GM12873 (cell line): ENCODE measurements at regions not wholly inside any gene's neighbourhood (a gene's known extent, or its start where the extent isn't known, plus 50 kb on each side); places are given as distances from the start of the nearest gene placed in this dataset.

ENCODE experiments used
- TF ChIP-seq, protein P1 (sequence below): IDR thresholded peaks from 2 replicates; pipeline ENCODE4 v1.5.1; 2012; ENCODE audit warnings: low read depth, mild to moderate bottlenecking, moderate library complexity, low read length, control low read depth; ENCODE audit not compliant: insufficient read depth; ENCODE audit errors: missing control alignments

DNA sequence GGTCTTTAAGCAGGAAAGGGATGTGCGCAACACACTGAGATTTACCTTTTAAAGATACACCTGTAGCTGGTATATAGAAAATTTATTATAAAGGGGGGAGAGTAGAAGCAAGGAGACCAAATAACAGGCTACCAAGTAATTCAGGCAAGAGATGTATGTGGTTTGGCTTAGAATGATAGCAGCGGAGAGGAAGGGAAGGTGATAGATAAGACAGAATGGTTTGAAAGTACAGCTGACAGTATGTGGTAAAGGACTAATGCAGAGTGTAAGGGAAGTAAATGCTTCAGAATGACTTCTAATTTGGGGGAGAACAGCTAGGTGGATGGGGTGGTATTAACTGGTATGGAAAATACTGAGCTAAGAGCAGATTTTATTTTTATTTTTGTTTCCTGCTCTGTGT, 308.9 kb downstream of the ANTXR2 start:
- TF ChIP-seq, protein P1, sequence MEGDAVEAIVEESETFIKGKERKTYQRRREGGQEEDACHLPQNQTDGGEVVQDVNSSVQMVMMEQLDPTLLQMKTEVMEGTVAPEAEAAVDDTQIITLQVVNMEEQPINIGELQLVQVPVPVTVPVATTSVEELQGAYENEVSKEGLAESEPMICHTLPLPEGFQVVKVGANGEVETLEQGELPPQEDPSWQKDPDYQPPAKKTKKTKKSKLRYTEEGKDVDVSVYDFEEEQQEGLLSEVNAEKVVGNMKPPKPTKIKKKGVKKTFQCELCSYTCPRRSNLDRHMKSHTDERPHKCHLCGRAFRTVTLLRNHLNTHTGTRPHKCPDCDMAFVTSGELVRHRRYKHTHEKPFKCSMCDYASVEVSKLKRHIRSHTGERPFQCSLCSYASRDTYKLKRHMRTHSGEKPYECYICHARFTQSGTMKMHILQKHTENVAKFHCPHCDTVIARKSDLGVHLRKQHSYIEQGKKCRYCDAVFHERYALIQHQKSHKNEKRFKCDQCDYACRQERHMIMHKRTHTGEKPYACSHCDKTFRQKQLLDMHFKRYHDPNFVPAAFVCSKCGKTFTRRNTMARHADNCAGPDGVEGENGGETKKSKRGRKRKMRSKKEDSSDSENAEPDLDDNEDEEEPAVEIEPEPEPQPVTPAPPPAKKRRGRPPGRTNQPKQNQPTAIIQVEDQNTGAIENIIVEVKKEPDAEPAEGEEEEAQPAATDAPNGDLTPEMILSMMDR: no peak

- TF ChIP-seq, protein P1: peak; percentile 11
Observed at GRCh38 chr4:79763486-79764075, 309.4 kb downstream of the ANTXR2 start.

- TF ChIP-seq, protein P1: no peak
Observed at GRCh38 chr4:79759793-79760192, 313.2 kb downstream of the ANTXR2 start.

DNA sequence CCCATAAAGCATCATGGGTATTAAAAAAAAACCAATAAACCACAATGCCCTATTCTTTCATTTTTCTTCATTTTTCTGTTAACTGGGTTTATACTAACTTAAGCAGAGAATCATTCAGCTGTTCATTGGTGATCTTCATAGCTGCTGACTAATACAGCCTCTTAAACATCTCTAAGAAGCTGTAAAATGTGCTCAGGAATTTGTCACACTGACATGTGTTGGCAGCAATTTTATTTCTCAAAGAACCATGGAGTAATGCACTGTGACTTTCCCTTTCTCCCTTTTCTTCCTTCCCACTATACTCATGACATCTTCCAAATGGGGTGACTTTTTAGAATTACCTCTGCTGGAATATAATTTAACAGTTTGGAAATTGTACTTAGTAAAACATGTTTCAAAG, 315.4 kb downstream of the ANTXR2 start:
- TF ChIP-seq, protein P1: no peak

GRCh38 chr4:79756140-79756895, 316.7 kb downstream of the ANTXR2 start:
- TF ChIP-seq, protein P1: no peak

- TF ChIP-seq, protein P1: no peak
Observed at GRCh38 chr4:79748835-79749234, 324.2 kb downstream of the ANTXR2 start.

DNA sequence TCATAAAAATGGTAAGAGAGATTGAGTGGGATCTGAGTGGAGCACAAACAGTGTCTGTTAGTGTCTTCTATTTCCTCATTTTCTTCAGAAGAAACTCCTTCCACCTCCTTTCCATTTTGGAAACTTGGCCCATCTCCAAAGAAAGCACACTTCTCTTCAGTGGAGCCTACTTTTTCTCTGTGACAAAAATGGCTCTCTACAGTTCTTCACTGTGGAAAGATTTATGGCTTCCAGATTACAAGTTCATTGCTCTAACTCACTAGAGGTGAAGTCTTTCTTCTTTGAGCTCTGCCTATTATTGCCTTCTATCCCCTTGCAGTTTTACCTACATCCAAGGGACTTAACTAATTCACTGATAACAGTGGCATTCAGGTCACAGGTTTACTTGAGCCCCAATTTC, 325.8 kb downstream of the ANTXR2 start:
- TF ChIP-seq, protein P1: no peak
